Cerebellar cortex (tissue), 1 donor: ENCODE measurements at regions not wholly inside any gene's neighbourhood (a gene's known extent, or its start where the extent isn't known, plus 50 kb on each side); places are given as distances from the start of the nearest gene placed in this dataset.

Experiments used
- DNase-seq: peaks from one replicate; pipeline ENCODE4 v3.0.0-alpha.2; 2015; ENCODE audit warnings: low spot score

DNA sequence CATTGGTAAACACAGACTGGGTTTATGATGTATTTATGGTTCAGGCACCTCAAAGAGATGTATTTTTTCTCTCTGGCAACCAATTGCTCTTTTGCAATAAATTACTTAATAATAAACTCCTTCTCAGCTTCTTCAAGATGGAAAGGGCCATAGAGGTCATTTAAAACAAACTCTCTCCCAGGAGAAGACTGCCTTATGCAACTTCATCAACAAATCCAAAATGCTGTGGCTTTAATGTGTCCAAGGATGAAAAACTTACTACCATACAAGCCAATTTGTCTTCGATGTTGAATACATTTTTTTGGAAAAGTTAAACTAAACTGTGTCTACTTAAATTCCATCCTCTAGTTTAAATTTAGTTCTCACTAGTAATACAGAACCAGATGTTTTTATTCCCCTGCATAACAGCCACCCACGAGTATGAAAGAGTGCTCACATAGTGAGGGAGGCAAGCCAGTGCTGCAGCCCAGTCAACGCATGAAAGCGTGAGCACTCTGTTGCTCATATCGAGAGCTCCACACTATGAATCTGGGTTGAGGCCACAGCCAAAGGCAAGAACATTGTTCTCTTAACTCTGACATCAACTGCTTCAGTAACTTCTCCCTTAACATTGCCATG is 761.3 kb upstream of the GRM7 start:
- no peak for DNase-seq

DNA sequence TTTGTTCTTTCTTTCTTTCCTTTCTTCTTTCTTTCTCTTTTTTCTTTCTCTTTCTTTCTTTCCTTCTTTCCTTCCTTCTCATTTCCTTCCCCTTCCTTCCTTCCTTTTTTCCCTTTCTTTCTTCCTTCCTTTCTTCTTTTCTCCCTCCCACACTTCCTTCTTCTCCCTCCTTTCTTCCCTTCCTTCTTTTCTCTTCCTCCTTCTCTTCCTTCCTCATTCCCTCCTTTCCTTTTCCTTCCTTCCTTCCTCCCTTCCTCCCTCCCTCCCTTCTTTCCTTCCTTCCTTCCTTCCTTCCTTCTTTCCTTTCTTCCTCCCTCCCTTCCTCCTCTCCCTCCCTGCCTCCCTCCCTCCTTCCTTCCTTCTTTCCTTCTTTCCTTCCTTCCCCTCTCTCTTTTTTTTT is 755.7 kb upstream of the GRM7 start:
- no peak for DNase-seq

DNA sequence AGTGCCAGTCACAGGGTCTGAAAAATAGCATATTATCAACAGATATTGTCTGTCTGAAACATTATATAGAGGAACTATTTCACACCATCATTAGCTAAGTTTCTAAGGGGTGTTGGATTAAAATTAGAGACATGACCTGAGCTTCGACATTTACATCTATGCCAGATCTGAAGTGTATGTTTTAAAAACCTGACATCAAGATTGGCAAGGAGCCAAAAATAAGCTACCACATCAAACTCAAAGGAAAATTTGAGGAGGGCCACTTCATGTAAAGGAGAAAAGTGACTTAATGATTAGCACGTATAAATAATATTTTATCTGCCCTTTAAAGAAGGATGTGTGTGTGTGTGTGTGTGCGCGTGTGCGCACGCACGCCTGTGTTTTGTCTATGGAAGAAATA is 752.0 kb upstream of the GRM7 start:
- no peak for DNase-seq

DNA sequence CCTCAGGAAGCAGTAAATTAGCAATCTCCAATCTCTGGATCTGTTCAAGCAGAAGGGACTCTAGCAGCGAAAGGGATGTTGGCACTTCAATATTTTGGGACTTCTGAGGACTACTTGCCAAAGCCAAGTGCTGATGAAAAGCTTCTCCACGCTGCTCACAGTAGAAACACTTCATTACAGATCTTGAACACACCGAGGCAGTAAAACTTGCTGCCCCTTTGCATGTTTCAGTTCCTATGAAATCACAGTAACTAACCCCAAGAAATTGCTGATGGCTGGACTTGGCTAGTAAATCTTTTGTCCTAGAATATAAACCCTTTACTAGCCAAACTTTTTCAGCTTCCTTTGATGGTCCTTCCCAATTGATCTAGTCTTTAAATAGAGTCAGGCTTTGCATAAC is 750.5 kb upstream of the GRM7 start:
- DNase-seq = no peak

DNA sequence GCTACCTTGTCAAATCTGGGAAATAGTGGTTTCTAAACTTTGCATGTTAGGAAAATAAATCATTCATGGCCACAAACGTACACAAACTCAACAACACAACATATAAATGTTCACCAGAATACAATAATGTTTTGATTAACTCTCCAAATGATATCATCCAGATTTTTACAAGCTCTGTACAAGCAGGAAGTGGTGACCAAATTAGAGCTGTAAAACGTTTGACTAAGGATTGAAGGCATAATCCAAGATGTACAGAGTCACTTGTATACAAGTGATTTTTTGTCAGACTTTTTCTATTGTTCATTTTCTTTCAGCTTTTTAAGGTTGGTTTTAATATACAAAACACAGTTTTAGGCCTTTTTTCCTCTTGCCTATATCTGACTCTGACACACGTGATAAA is 748.4 kb upstream of the GRM7 start:
- DNase-seq = no peak

DNA sequence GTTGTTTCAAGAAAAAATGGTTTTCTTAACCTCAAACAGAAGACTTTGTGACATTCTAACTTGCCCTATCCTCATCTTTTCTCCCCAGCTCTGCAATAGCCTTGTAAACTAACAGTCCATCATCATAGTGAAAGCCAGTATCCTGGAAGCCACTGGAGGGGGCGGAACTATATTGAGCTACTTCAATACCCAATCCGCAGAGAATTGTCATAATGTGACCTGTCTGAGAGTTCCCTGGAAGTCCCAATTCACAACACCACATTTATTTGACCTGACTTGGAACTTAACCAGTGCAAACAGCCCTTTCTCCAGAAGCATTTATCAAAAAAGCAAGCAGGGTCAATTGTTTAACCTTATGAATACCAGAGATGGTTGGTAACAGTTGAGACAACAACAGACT is 747.6 kb upstream of the GRM7 start:
- no peak for DNase-seq

DNA sequence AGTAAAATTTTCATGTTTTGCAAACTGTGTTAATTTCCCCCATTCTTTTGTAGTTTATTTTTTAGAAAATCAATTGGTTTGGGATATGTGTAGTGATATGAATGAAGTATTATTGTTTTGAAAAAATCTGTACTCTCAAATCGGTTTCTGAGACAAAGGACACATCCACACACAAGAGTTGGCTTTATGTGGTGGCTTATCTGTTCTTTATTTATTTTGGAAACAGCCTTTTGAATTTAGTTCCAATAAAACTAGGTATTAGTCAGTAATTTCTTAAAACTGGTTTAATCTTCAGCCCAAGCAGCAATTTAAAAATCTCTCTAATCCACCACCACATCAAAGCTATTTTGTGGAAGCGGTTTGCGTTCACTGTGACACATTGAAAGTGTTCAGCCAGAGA is 741.5 kb upstream of the GRM7 start:
- DNase-seq = no peak

DNA sequence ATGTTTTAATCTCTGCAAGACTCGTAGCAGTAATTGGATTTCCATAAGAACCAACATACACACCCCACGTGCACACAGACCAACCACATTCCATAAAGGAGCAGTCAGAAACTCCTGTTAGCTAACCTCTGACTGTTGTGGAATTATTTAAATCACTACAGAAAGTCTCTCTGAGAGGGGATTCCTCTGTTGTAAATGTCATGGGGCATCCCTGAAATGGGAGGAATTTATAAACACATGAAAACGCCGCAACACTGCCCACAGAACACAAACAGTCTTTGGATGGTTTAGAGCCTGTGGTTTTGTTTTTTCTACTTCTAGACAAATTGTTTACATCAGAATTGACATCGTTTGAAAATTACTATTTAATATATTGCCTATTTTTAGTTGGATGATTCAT is 740.1 kb upstream of the GRM7 start:
- DNase-seq = no peak

DNA sequence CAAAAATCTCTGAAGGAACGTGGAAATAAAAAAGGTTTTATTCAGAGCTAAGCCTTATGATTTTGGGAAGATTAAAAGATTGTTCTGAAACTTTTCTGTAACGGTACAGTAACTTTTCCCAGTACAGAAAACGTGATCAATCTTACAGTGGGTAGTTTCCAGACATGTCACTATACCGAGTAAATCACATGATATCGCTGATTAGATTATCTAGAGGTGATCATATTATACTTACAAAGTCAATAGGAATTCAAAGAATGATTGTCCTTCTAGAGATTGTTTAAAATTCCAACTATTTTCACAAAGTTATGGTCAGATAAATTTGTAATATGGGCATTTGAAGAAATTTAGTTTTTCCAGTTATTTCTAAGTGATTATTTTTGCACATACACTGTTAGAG is 736.0 kb upstream of the GRM7 start:
- DNase-seq = no peak

DNA sequence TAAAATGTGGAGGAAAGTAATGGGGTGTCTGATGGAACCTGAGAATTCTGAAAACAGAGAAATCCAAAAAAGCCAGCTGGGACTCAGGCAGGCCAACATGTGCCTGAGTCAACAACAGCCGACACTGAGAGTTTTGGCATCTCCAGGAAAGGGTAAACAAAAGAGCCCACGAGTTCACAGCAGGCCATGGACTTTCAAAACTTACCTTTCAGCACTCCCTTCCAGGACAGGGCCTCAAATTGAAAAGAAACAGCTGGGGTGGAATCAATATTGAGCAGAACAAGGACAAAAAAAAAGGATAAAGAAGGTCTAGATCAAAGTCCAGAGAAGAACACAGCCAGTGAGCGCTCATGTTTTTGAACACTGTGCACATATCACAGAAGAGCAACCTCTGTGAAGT is 735.4 kb upstream of the GRM7 start:
- no peak for DNase-seq

DNA sequence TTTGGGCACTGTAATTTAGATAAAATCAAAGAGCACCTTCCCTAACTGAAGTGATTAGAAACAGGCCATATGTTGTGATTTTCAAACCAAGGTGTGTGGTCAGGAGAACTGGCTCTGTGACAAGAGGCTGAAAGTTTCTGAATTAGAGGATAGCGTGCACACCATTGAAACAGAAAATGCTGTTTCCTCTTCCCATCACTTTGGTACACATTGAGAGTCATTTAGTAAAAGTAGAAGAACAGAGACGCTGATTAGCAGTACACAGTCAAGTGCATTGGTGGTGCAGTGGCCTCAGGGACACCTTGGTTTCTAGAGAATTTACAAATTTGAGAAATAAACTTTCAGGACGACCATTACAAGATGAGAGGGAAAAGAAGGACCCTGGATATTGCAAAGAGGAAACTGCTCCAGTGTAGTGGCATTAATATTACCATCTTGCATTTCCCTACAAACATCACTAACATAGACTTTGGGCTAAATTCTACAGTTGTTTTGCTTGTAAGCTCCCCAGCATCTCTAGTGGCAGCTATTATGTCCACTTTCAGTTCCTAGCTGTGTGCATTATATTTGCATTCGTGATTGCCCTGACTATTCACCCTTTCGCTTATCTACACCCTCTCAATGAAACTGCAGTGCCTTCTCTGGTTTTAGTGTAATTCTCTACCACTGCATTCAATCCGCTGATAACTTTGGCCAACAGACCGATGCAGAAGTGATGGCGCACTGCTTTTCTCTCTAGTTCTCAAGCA is 728.1 kb upstream of the GRM7 start:
- no peak for DNase-seq

DNA sequence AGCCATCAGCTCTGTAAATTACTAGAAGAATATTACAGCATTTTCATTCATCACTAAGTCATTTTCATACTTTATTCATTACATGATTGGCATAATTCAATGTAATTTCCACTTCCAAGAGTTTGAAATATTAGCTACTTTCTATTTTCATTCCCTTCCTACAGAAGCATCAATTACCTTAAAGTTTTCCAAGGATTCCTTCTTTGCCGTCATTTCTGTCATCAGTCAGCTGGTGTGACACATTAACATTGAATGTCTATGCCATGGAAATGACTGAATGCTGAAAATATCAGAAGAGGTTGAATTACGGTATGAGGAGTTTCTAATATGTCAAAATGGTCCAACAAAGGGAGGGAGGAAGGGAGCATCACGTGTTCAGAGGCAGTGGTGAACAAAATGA is 718.2 kb upstream of the GRM7 start:
- no peak for DNase-seq

DNA sequence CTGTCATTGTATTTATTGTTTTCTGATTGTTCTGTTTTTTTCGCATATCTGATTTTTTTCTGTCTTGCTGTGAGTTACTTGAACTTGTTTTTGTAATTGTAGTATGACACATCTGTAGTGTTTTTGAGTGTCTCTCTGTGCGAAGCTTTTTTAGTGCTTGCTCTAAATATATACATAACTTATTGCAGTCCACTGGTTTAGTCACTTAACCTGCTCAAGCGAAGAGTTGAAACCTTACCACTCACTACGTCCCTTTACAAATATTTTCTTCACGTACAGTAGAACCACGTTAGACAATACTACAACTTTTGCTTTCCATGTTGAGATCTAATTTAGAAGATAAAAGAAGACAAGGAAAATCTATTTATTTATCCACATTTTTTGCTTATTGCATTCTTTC is 713.0 kb upstream of the GRM7 start:
- DNase-seq = no peak

DNA sequence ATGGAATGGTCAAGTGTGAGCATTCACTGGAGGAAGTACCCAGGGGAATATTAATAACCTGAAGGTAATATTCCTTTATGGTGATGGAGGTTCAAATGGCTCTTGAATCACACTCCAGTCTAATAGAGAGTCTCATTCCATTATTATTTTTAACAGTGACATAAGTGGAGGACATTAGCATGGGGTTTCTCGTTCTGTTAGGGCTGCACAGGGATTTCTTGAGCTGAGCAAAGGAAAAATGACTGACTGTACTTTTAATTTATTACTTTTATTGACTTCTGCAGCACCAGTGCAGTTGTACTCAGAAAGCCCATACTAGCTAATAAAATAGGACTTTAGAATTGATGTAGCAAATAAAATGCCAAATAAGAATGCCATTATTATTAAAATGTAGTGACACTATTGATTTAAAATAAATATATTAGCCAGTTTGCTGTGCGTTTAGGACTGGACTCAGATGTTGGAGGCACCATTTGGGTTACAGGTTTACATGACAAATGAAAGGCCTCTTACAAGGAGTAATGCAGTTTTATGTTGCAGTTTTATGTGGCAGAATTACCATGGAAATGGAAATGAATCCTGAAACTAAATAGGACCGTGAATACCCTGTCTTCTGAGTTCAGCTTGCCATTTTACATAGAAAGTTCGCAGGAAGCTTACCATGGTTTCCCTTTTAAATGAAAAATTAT is 705.1 kb upstream of the GRM7 start:
- DNase-seq = no peak

DNA sequence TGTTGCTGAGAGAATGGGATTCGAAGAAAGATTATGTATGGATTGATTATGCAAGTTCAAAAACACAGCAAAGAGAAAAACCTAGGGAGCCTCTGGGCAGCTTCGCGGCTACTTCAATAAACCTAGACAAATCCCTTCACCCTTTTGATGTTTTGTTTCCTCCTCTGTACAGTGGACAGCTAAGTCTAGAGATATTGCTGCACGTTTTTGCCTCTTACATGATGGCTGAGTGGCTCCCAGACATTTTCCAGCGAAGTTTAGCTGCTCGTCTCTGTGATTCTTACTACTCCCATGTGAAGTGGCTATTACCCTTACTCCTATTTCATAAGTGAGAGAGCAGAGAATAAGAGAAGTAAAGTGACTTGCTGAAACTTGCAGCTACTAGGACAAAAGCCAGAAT is 695.0 kb upstream of the GRM7 start:
- no peak for DNase-seq

DNA sequence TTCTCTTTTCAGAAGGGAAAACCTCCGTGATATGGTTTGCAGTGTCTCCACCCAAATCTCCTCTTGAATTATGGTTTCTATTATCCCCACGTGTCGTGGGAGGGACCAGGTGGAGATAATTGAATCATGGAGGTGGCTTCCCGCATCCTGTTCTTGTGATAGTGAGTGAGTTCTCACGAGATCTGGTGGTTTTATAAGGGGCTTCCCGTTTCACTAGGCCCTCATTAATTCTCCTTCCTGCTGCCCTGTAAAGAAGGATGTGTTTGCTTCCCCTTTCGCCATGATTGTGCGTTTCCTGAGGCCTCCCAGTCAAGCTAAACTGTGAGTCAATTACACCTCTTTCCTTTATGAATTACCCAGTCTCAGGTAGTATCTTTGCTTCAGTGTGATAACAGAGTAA is 692.7 kb upstream of the GRM7 start:
- DNase-seq = no peak

DNA sequence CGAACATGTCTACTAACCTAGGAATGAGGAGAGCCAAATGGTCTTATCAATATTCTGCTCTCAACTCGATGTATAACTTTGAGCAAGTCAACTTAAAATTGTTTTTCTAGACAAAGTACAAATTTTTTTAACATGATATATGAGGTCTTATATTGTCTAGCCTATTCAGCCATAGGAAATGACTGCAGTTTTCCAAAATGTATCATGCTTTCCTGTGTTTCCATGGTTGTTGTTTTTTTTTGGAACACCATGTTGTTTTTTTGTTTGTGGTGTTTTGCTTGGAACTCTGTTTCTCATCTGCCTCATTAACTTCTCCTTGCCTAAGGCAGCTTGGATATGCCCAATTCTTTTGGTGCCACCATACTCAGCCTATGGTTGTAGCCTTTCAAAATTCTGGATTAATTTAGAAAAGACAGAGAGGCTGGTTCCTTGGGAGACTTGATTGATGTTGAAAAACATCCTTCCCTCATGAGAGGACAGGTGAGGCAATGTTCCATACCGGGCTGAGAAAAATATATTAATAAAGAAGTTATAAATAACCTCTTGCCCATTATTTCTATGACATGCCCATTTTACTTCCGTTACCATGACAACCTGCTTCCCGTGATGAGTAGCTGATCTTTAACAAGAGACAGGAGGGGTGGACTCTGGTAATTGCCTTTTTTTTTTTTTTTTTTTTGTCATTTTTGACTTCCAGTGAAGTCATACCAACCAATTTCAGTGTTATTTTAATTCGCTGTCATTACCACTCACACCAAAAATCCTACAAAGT is 687.9 kb upstream of the GRM7 start:
- DNase-seq = no peak

DNA sequence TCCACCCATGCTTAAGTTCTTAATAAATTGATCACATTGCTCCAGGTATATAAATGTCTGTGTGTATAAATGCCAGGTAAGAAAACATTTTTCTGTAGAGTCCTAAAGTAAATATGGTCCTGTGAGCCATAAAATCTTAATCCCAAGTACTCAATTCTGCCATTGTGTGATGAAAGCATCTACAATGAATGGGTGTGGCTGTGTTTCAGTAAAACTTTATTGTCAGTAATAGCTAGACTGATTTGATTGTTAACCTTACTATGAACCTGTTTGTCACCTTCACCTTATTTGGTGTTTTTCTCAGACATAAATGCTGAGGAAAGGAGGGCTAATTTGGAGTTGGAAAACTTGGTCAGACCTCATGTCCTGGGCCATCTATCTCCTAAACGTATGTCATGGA is 683.5 kb upstream of the GRM7 start:
- DNase-seq = no peak

DNA sequence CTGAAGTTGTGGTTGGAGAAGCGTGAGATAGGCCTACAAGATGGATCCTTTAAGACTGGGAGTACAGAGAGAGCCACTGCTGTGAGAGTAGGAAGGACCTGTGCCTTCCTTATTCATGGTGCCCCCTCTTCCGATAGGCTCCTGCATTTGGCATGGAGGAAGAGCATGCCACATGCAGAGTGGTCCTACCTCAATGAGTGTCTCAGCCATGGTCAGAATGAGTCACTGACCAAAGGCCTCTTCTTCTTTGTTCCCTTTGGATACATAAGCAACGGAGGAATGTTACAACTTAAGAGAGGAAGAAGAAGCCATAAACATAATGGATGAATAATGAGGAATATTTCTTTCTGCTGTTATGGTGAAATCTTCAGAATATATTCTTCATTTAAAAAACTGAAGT is 681.2 kb upstream of the GRM7 start:
- no peak for DNase-seq

DNA sequence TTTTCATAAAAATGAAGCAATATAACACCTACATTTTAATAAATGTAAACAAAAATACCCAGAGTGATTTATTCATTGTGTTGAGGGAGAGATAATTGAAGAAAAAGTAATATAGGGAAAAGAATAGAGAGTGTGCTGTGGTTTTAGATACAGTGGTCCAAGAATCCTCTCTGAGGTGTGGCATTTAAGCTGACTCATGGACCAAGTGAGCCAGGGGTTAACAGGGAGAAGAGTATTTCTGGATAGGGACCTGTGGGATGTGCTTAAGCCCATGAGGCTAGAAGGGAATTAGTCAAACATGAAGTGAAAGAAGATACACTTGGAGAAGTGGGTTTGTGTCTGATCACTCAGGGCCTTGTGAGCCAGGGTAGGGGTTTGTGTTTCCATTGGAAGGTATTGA is 680.7 kb upstream of the GRM7 start:
- DNase-seq = no peak

DNA sequence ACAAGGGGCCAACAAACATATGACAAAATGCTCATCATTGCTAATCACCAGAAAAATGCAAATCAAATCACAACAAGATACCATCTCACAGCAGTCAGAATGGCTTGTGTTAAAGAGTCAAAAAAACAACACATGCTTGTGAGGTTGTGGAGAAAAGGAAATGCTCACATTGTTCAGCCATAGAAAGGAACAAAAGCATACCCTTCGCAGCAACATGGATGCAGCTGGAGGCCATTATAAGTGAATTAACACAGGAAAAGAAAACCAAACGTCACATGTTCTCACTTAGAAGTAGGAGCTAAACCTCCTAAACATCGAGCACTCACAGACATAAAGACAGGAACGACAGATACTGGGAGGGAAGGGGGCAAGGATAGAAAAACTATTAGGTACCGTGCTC is 678.4 kb upstream of the GRM7 start:
- DNase-seq = no peak

DNA sequence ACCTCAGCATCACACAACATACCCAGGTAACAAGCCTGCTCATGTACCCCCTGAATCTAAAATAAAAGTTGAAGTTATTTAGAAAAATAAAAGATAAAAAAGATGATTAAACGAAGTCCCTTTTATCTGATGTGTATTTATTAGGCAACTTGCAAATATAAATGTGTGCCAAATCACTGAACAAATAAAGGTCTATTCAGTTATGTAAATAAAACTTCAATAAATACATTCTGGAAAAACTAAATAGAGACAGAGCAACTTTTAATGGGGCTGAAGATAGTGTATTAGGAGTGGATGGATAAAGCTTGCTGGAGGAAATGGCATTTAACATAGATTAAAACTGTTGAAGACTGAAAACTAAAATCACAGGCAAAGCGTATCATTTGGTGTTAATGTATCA is 678.0 kb upstream of the GRM7 start:
- no peak for DNase-seq

DNA sequence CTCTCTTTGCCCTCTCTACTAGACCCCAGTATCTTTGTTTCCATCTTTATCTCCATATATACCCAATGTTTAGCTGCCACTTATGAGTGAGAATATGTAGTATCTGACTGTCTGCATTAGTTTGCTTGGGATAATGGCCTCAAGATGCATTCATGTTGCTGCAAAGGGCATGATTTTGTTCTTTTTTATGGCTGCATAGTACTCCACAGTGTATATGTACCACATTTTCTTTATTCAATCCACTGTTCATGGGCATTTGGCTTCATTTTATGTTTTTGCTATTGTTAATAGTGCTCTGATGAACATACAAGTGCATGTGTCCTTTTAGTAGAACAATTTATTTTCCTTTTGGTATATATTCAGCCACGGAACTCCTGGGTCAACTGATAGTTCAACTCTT is 671.5 kb upstream of the GRM7 start:
- DNase-seq = no peak
